H9 (cell line): ENCODE measurements at regions not wholly inside any gene's neighbourhood (a gene's known extent, or its start where the extent isn't known, plus 50 kb on each side); places are given as distances from the start of the nearest gene placed in this dataset.
A peak's percentile ranks its signal among the peaks of the same experiment; 100 is the strongest.

Experiments
- DNase-seq: peaks from one replicate; pipeline ENCODE4 v3.0.0-alpha.2; 2017
- H2AFZ ChIP-seq: one replicate; pipeline ENCODE4 v1.6.1; 2013; ENCODE audit warnings: mild to moderate bottlenecking, low read length, control low read depth, moderate library complexity
- H2AK5ac ChIP-seq: 2 replicates; pipeline ENCODE4 v1.6.1; 2013; ENCODE audit warnings: low read length, control low read depth, mixed read lengths; ENCODE audit not compliant: insufficient read length
- H2BK120ac ChIP-seq: one replicate; pipeline ENCODE4 v1.6.1; 2013; ENCODE audit warnings: low read depth, mild to moderate bottlenecking, low read length, control low read depth, inconsistent platforms; ENCODE audit not compliant: poor library complexity, severe bottlenecking
- H2BK12ac ChIP-seq: 2 replicates; pipeline ENCODE4 v1.6.1; 2013; ENCODE audit warnings: low read length, control low read depth, mixed read lengths, low read depth; ENCODE audit not compliant: insufficient read length
- H2BK15ac ChIP-seq: 2 replicates; pipeline ENCODE4 v1.6.1; 2013; ENCODE audit warnings: low read depth, low read length, control low read depth
- H2BK20ac ChIP-seq: one replicate; pipeline ENCODE4 v1.6.1; 2013; ENCODE audit warnings: low read depth, mild to moderate bottlenecking, low read length, control low read depth, inconsistent platforms; ENCODE audit not compliant: poor library complexity, severe bottlenecking
- H2BK5ac ChIP-seq: 2 replicates; pipeline ENCODE4 v1.6.1; 2013; ENCODE audit warnings: low read length, control low read depth, mixed read lengths; ENCODE audit not compliant: insufficient read length
- H3K14ac ChIP-seq: 2 replicates; pipeline ENCODE4 v1.6.1; 2013; ENCODE audit warnings: low read length, control low read depth; ENCODE audit not compliant: insufficient read depth
- H3K18ac ChIP-seq: 2 replicates; pipeline ENCODE4 v1.6.1; 2013; ENCODE audit warnings: low read depth, mild to moderate bottlenecking, mixed read lengths, low read length, control low read depth; ENCODE audit not compliant: insufficient read length
- H3K23ac ChIP-seq: 2 replicates; pipeline ENCODE4 v1.6.1; 2013; ENCODE audit warnings: low read length, control low read depth, mixed read lengths, low read depth; ENCODE audit not compliant: insufficient read length
- H3K23me2 ChIP-seq: 2 replicates; pipeline ENCODE4 v1.6.1; 2013; ENCODE audit warnings: low read depth, mild to moderate bottlenecking, mixed read lengths, low read length, control low read depth; ENCODE audit not compliant: insufficient read length, poor library complexity, severe bottlenecking
- H3K27ac ChIP-seq: 2 replicates; pipeline ENCODE4 v1.5.1; 2013; ENCODE audit warnings: low read length, control low read depth, mixed read lengths, low read depth; ENCODE audit not compliant: insufficient read length
- H3K27me3 ChIP-seq: 2 replicates; pipeline ENCODE4 v1.6.1; 2013; ENCODE audit warnings: low read length, control low read depth, inconsistent platforms; ENCODE audit not compliant: insufficient read depth
- H3K4ac ChIP-seq: 2 replicates; pipeline ENCODE4 v1.6.1; 2013; ENCODE audit warnings: low read depth, mild to moderate bottlenecking, control low read depth, inconsistent platforms, low read length, moderate library complexity
- H3K4me1 ChIP-seq: 2 replicates; pipeline ENCODE4 v1.6.1; 2013; ENCODE audit warnings: low read length, control low read depth, inconsistent platforms; ENCODE audit not compliant: insufficient read depth
- H3K4me2 ChIP-seq: 2 replicates; pipeline ENCODE4 v1.6.1; 2013; ENCODE audit warnings: low read length, control low read depth, mixed read lengths; ENCODE audit not compliant: insufficient read length, insufficient read depth
- H3K56ac ChIP-seq: 2 replicates; pipeline ENCODE4 v1.6.1; 2013; ENCODE audit warnings: low read depth, mild to moderate bottlenecking, mixed read lengths, low read length, control low read depth; ENCODE audit not compliant: insufficient read length
- H3K79me1 ChIP-seq: 2 replicates; pipeline ENCODE4 v1.6.1; 2013; ENCODE audit warnings: low read depth, mild to moderate bottlenecking, moderate library complexity, low read length, control low read depth, inconsistent platforms; ENCODE audit not compliant: insufficient read depth, poor library complexity, severe bottlenecking
- H3K79me2 ChIP-seq: 2 replicates; pipeline ENCODE4 v1.6.1; 2013; ENCODE audit warnings: low read length, control low read depth, inconsistent platforms; ENCODE audit not compliant: insufficient read depth
- H3K9ac ChIP-seq: 2 replicates; pipeline ENCODE4 v1.6.1; 2013; ENCODE audit warnings: low read length, control low read depth, mixed read lengths; ENCODE audit not compliant: insufficient read length; ENCODE audit errors: extremely low read depth
- H3K9me3 ChIP-seq: one replicate; pipeline ENCODE4 v1.6.1; 2013; ENCODE audit warnings: low read depth, low read length, inconsistent platforms; ENCODE audit not compliant: control insufficient read depth
- H3T11ph ChIP-seq: one replicate; pipeline ENCODE4 v1.6.1; 2013; ENCODE audit warnings: mild to moderate bottlenecking, low read length, control low read depth, inconsistent platforms
- H4K20me1 ChIP-seq: one replicate; pipeline ENCODE4 v1.6.1; 2013; ENCODE audit not compliant: control insufficient read depth, insufficient read length, insufficient read depth
- H4K5ac ChIP-seq: 2 replicates; pipeline ENCODE4 v1.6.1; 2013; ENCODE audit warnings: low read depth, mild to moderate bottlenecking, mixed read lengths, low read length, control low read depth; ENCODE audit not compliant: insufficient read length
- H4K8ac ChIP-seq: replicated peaks from 2 replicates; pipeline ENCODE4 v1.6.1; 2013; ENCODE audit warnings: low read length, control low read depth, mixed read lengths, low read depth; ENCODE audit not compliant: insufficient read length
- H4K91ac ChIP-seq: 2 replicates; pipeline ENCODE4 v1.6.1; 2013; ENCODE audit warnings: low read depth, mild to moderate bottlenecking, moderate library complexity, mixed read lengths, low read length, control low read depth; ENCODE audit not compliant: insufficient read length
- H3K27ac Mint-ChIP-seq, 3 experiments: 2 replicates in 2 of 3; 3 replicates in 1 of 3; pipeline ENCODE4 v1.8.0; 2020 to 2021; ENCODE audit warnings: mixed read lengths in 3 of 3, mild to moderate bottlenecking in 1 of 3, moderate library complexity in 1 of 3
- H3K27me3 Mint-ChIP-seq: 2 replicates; pipeline ENCODE4 v1.8.0; 2021; ENCODE audit warnings: low read depth, mild to moderate bottlenecking, moderate library complexity, mixed read lengths
- H3K36me3 Mint-ChIP-seq, 3 experiments: 2 replicates in 2 of 3; 3 replicates in 1 of 3; pipeline ENCODE4 v1.8.0; 2020 to 2021; ENCODE audit warnings: low read depth in 3 of 3, mixed read lengths in 3 of 3; ENCODE audit not compliant: insufficient read depth in 1 of 3
- H3K4me1 Mint-ChIP-seq, 2 experiments: 2 replicates each; pipeline ENCODE4 v1.8.0; 2020; ENCODE audit warnings: mixed read lengths in 2 of 2
- H3K4me3 Mint-ChIP-seq, 2 experiments: 2 replicates in 1 of 2; 3 replicates in 1 of 2; pipeline ENCODE4 v1.8.0; 2020 to 2021; ENCODE audit warnings: mild to moderate bottlenecking in 2 of 2, mixed read lengths in 2 of 2, moderate library complexity in 1 of 2
- H3K9me3 Mint-ChIP-seq, 2 experiments: 2 replicates in 1 of 2; 3 replicates in 1 of 2; pipeline ENCODE4 v1.8.0; 2020; ENCODE audit warnings: mild to moderate bottlenecking in 2 of 2, mixed read lengths in 2 of 2, moderate library complexity in 1 of 2
- WGBS: extraction: QIAGEN DNeasy Blood & Tissue Kit; methylation state at CpG from one replicate; pipeline ENCODE4 v1.1.7; 2013; ENCODE audit warnings: missing lambda C conversion rate, low lambda C conversion rate, mixed read lengths; ENCODE audit not compliant: insufficient read length; ENCODE audit errors: extremely low coverage; 5-methylcytosine and 5-hydroxymethylcytosine counted together
- TF ChIP-seq, protein P1 (sequence below): fragments of 200-600 bp; sonication (generic); conservative IDR thresholded peaks from 3 replicates; pipeline ENCODE4 v1.8.0; 2021; ENCODE audit warnings: antibody characterized with exemption, mild to moderate bottlenecking

DNA sequence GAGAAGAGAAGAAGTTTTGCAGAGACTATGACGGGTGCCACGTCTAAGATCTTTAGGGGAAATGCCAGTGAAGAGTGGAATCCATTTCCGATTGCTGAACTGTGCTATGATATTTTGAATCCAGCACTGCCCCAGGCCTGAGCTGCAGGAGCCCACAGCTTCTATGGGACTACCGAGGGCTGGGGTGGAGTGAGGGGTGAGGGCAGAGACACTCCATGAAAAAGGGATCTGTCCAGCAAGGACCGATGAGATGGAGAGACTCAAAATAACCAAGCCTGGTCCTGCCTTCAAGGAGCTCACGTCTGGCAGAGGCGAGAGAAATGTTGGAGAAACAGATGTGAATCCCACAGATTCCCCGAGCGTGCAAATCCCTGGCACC is 79.8 kb upstream of the MEF2A start:
- TF ChIP-seq, protein P1, sequence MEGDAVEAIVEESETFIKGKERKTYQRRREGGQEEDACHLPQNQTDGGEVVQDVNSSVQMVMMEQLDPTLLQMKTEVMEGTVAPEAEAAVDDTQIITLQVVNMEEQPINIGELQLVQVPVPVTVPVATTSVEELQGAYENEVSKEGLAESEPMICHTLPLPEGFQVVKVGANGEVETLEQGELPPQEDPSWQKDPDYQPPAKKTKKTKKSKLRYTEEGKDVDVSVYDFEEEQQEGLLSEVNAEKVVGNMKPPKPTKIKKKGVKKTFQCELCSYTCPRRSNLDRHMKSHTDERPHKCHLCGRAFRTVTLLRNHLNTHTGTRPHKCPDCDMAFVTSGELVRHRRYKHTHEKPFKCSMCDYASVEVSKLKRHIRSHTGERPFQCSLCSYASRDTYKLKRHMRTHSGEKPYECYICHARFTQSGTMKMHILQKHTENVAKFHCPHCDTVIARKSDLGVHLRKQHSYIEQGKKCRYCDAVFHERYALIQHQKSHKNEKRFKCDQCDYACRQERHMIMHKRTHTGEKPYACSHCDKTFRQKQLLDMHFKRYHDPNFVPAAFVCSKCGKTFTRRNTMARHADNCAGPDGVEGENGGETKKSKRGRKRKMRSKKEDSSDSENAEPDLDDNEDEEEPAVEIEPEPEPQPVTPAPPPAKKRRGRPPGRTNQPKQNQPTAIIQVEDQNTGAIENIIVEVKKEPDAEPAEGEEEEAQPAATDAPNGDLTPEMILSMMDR = no peak
- Histone ChIP-seq H2BK120ac (no peak overlapping the region), H3K27me3 (no peaks in the 10 kb centered on the region), H3K18ac (no peak overlapping the region), H2AFZ (no peak overlapping the region), H3K27ac (no peak overlapping the region), H3K4me1 (no peaks in the 10 kb centered on the region; the same call in 1 of the 2 replicates), H4K20me1 (no peaks in the 10 kb centered on the region), H4K5ac (no peak overlapping the region), H4K8ac (no peak overlapping the region), H2BK5ac (no peak overlapping the region), H3K14ac (no peak overlapping the region), H2BK20ac (no peak overlapping the region), H3K9me3 (no peaks in the 10 kb centered on the region), H2BK15ac (no peak overlapping the region), H3T11ph (no peak overlapping the region), H3K56ac (no peak overlapping the region), H4K91ac (no peak overlapping the region), H3K79me2 (no peaks in the 10 kb centered on the region), H2BK12ac (no peak overlapping the region), H3K4me2 (peak overlapping the region; percentile 55), H3K79me1 (no peaks in the 10 kb centered on the region), H3K23ac (no peak overlapping the region), H3K23me2 (no peaks in the 10 kb centered on the region), H2AK5ac (no peak overlapping the region), H3K9ac (no peak overlapping the region), H3K4ac (no peak overlapping the region)
- H3K9me3 Mint-ChIP-seq = no peaks in the 10 kb centered on the region; a peak in 3 of 5 replicates
- peak overlapping the region; percentile 70 to 71 for H3K4me3 Mint-ChIP-seq
- peaks cover 25% of the 10 kb centered on the region for H3K27me3 Mint-ChIP-seq
- no peak overlapping the region for H3K27ac Mint-ChIP-seq
- peaks cover 21 to 24% of the 10 kb centered on the region in 2 experiments for H3K4me1 Mint-ChIP-seq
- WGBS = no CpG with 5 or more reads among the region's 9 CpGs
- DNase-seq = no peak
- no peaks in the 10 kb centered on the region; a peak in 2 of 7 replicates for H3K36me3 Mint-ChIP-seq
